ENCODE measurements at regions not wholly inside any gene's neighbourhood (a gene's known extent, or its start where the extent isn't known, plus 50 kb on each side); places are given as distances from the start of the nearest gene placed in this dataset.

- POLR2A ChIA-PET: interaction anchor here (0.7 to 1.3 kb wide), 3 partner anchors 25 to 98 kb away, joined by 3 to 4 read pairs (median 4); partner anchors contain the start of gene CPEB4
- Histone ChIP-seq H3K27me3 (ENCODE audit: control insufficient read depth, insufficient read depth, low read length) (no peaks in the 10 kb centered on the region), H3K9me3 (ENCODE audit: control insufficient read depth, insufficient read depth, low read length) (no peaks in the 10 kb centered on the region), H3K4me3 (ENCODE audit: low read depth, low read length) (no peak overlapping the region), H3K27ac (ENCODE audit: low read depth, low read length) (peak overlapping the region; percentile 31)
- TF ChIP-seq, protein P1, sequence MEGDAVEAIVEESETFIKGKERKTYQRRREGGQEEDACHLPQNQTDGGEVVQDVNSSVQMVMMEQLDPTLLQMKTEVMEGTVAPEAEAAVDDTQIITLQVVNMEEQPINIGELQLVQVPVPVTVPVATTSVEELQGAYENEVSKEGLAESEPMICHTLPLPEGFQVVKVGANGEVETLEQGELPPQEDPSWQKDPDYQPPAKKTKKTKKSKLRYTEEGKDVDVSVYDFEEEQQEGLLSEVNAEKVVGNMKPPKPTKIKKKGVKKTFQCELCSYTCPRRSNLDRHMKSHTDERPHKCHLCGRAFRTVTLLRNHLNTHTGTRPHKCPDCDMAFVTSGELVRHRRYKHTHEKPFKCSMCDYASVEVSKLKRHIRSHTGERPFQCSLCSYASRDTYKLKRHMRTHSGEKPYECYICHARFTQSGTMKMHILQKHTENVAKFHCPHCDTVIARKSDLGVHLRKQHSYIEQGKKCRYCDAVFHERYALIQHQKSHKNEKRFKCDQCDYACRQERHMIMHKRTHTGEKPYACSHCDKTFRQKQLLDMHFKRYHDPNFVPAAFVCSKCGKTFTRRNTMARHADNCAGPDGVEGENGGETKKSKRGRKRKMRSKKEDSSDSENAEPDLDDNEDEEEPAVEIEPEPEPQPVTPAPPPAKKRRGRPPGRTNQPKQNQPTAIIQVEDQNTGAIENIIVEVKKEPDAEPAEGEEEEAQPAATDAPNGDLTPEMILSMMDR (IDR thresholded peaks at IDR 0.05; ENCODE audit: low read depth, low read length): no peak
- DNase-seq (ENCODE audit: low read depth, low spot score): peak; percentile 33
- CTCF ChIA-PET: no interaction called here
Measured at GRCh38 chr5:173789031-173789920, 98.9 kb upstream of the CPEB4 start.

DNA sequence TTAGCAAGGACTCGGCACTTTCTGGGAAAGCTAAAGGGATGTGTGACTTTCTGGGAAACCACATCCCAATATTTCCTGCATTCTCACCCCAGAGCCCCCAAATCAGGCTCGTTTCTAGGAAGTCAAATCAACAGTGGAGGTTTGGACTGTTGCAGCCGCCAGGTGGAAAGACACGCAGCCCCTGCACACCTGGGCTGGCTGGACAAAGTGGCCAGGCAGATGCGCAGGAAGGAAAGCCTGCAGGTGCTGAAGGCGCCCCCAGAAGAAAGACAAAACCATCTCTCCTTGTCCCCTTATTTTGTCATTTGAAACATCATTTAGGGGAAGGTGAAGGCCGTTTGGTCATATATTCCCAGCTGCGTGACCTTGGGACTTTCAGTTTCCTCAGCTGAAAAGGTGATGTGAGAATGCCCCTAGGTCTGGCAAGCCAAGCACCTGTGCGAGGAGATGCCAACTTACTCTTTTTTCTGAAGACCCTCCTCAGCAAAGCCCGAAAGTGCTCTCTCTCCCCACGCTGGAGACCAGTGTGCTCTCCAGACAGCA is 97.9 kb upstream of the CPEB4 start:
- no peaks in the 10 kb centered on the region for H3K9me3 ChIP-seq (ENCODE audit: control insufficient read depth, insufficient read depth, low read length)
- no peak for DNase-seq (ENCODE audit: low read depth, low spot score)
- no peaks in the 10 kb centered on the region for H3K27me3 ChIP-seq (ENCODE audit: control insufficient read depth, insufficient read depth, low read length)
- CTCF ChIA-PET: no interaction called here
- no peak overlapping the region for H3K27ac ChIP-seq (ENCODE audit: low read depth, low read length)
- H3K4me3 ChIP-seq (ENCODE audit: low read depth, low read length): no peak overlapping the region
- TF ChIP-seq, protein P1 (IDR thresholded peaks at IDR 0.05; ENCODE audit: low read depth, low read length): no peak
- POLR2A ChIA-PET: no interaction called here

DNA sequence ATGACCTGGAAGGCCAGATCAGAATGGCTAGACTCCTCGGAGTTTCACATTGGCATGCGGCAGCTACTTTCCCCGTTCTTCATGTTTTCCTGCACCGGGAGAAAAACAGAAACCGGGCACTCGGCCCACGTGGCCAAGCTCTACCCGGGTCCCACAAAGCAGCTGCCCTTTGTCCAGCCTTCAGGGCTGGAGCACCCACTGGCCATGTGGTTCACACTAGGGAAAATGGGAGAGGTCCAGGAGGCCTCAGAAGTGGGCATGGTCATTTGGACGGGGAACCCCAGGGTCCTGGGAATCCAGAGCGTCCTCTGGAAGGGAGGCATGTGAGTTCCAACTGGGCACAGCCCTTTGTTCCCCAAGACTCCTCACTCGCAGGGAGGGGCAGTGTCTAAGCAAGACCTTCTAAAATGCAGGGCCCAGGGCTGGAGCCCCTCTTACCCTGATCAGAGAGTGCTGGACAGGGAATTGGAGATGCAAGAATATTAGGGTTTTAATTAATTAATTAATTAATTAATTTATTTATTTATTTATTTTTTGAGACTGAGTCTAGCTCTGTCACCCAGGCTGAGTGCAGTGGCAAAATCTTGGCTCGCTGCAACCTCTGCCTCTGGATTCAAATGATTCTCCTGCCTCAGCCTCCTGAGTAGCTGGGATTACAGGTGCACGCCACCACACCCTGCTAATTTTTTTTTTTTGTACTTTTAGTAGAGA is 97.2 kb upstream of the CPEB4 start:
- H3K4me3 ChIP-seq (ENCODE audit: low read depth, low read length): no peak overlapping the region
- TF ChIP-seq, protein P1 (IDR thresholded peaks at IDR 0.05; ENCODE audit: low read depth, low read length): no peak
- H3K27ac ChIP-seq (ENCODE audit: low read depth, low read length): no peak overlapping the region
- POLR2A ChIA-PET: no interaction called here
- CTCF ChIA-PET: no interaction called here
- no peaks in the 10 kb centered on the region for H3K27me3 ChIP-seq (ENCODE audit: control insufficient read depth, insufficient read depth, low read length)
- no peak for DNase-seq (ENCODE audit: low read depth, low spot score)
- H3K9me3 ChIP-seq (ENCODE audit: control insufficient read depth, insufficient read depth, low read length): no peaks in the 10 kb centered on the region

- Histone ChIP-seq H3K9me3 (ENCODE audit: control insufficient read depth, insufficient read depth, low read length) (no peaks in the 10 kb centered on the region), H3K4me3 (ENCODE audit: low read depth, low read length) (no peak overlapping the region), H3K27ac (ENCODE audit: low read depth, low read length) (no peak overlapping the region), H3K27me3 (ENCODE audit: control insufficient read depth, insufficient read depth, low read length) (no peaks in the 10 kb centered on the region)
- TF ChIP-seq, protein P1 (IDR thresholded peaks at IDR 0.05; ENCODE audit: low read depth, low read length): no peak
- ChIA-PET CTCF (no interaction called here), POLR2A (no interaction called here)
- no peak for DNase-seq (ENCODE audit: low read depth, low spot score)
Measured at GRCh38 chr5:173791878-173792277, 96.3 kb upstream of the CPEB4 start.
